HL-60/S4 treated with retinoic acid at 250 ng/mL for 4 days and 3 days (cell line): ENCODE measurements at regions not wholly inside any gene's neighbourhood (a gene's known extent, or its start where the extent isn't known, plus 50 kb on each side); places are given as distances from the start of the nearest gene placed in this dataset.
"Not testable (repeated sequence)": the region's sequence is repeated elsewhere in the genome, so short reads cannot be mapped to it uniquely, and the experiment has no call there.

Source experiments
- in situ Hi-C: fragments of 300-500 bp; cut with MboI; formaldehyde crosslinking; loops from 2 replicates; pipeline ENCODE4 v1.7.0; 2022; ENCODE audit warnings: low sequenced_read_pairs

- in situ Hi-C loops: no loop called here
These were observed 547.2 kb downstream of the ANKRD7 start for GRCh38 chr7:118771672-118772071.

GRCh38 chr7:118777308-118777707 lies 552.8 kb downstream of the ANKRD7 start:
- in situ Hi-C loops: no loop called here

- in situ Hi-C loops: no loop called here
These were observed 568.2 kb downstream of the ANKRD7 start for GRCh38 chr7:118792682-118793081.

- in situ Hi-C loops: no loop called here
These were observed 569.1 kb downstream of the ANKRD7 start for GRCh38 chr7:118793582-118793981.

- in situ Hi-C loops: no loop called here
These were observed 569.9 kb downstream of the ANKRD7 start for GRCh38 chr7:118794419-118794818.

- in situ Hi-C loops: no loop called here
These were observed 576.9 kb downstream of the ANKRD7 start for GRCh38 chr7:118801366-118801765.

GRCh38 chr7:118802726-118803125 lies 578.2 kb downstream of the ANKRD7 start:
- in situ Hi-C loops: no loop called here

GRCh38 chr7:118826246-118826645 lies 601.7 kb downstream of the ANKRD7 start:
- in situ Hi-C loops: no loop called here

- in situ Hi-C loops: no loop called here
These were observed 612.4 kb downstream of the ANKRD7 start for GRCh38 chr7:118836933-118837332.

- in situ Hi-C loops: no loop called here
These were observed 615.0 kb downstream of the ANKRD7 start for GRCh38 chr7:118839515-118839914.

GRCh38 chr7:118843456-118843855 lies 619.0 kb downstream of the ANKRD7 start:
- in situ Hi-C loops: no loop called here

GRCh38 chr7:118844748-118845147 lies 620.2 kb downstream of the ANKRD7 start:
- in situ Hi-C loops: no loop called here

- in situ Hi-C loops: no loop called here
These were observed 621.3 kb downstream of the ANKRD7 start for GRCh38 chr7:118845791-118846190.

GRCh38 chr7:118846977-118847376 lies 622.5 kb downstream of the ANKRD7 start:
- in situ Hi-C loops: no loop called here

GRCh38 chr7:118855290-118855689 lies 630.8 kb downstream of the ANKRD7 start:
- in situ Hi-C loops: no loop called here

- in situ Hi-C loops: no loop called here
These were observed 634.2 kb downstream of the ANKRD7 start for GRCh38 chr7:118858651-118859149.

GRCh38 chr7:118861581-118861980 lies 637.1 kb downstream of the ANKRD7 start:
- in situ Hi-C loops: no loop called here

GRCh38 chr7:118862740-118863139 lies 638.2 kb downstream of the ANKRD7 start:
- in situ Hi-C loops: no loop called here

- in situ Hi-C loops: no loop called here
These were observed 639.5 kb downstream of the ANKRD7 start for GRCh38 chr7:118863966-118864365.

- in situ Hi-C loops: no loop called here
These were observed 643.4 kb downstream of the ANKRD7 start for GRCh38 chr7:118867860-118868259.

GRCh38 chr7:118869141-118869540 lies 644.6 kb downstream of the ANKRD7 start:
- in situ Hi-C loops: not testable (repeated sequence)

- in situ Hi-C loops: no loop called here
These were observed 645.7 kb downstream of the ANKRD7 start for GRCh38 chr7:118870187-118870586.

- in situ Hi-C loops: no loop called here
These were observed 648.1 kb downstream of the ANKRD7 start for GRCh38 chr7:118872568-118872967.

- in situ Hi-C loops: no loop called here
These were observed 652.7 kb downstream of the ANKRD7 start for GRCh38 chr7:118877187-118877586.
